GM12865 (cell line): ENCODE measurements at regions not wholly inside any gene's neighbourhood (a gene's known extent, or its start where the extent isn't known, plus 50 kb on each side); places are given as distances from the start of the nearest gene placed in this dataset.
"Not testable (repeated sequence)": the region's sequence is repeated elsewhere in the genome, so short reads cannot be mapped to it uniquely, and the experiment has no call there.

ENCODE experiments used
- DNase-seq: peaks from one replicate; pipeline ENCODE4 v3.0.0; 2010; ENCODE audit warnings: low read depth
- H3K4me3 ChIP-seq: 2 replicates; pipeline ENCODE4 v1.5.1; 2011; ENCODE audit warnings: mild to moderate bottlenecking, low read depth, low read length, control low read depth
- TF ChIP-seq, protein P1 (sequence below): IDR thresholded peaks from 2 replicates; pipeline ENCODE4 v1.5.1; 2011; ENCODE audit warnings: low read length, control low read depth, low read depth, inconsistent platforms; ENCODE audit not compliant: insufficient read depth; ENCODE audit errors: missing control alignments

DNA sequence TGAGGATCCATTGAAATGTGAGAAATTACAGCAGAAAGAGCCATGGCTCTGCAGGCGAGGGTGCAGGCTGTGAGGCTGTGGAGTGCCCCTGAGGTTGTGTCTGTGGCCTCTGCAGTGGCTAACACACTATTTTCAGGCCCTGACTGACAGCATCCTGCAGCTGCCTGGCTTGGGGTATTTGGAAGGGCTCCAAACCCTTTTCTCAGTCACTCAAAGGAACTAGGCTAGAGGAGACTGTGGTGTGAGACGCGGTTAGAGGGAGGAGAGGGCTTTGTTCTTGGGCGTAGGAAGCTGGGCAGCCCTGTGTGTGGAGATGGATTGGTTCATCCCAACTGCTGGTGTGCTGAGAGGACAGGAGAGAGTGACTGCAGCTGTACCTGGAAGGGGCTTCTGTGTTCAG lies 134.9 kb downstream of the RAMP3 start:
- peak; percentile 31 for DNase-seq
- H3K4me3 ChIP-seq = no peak overlapping the region
- TF ChIP-seq, protein P1, sequence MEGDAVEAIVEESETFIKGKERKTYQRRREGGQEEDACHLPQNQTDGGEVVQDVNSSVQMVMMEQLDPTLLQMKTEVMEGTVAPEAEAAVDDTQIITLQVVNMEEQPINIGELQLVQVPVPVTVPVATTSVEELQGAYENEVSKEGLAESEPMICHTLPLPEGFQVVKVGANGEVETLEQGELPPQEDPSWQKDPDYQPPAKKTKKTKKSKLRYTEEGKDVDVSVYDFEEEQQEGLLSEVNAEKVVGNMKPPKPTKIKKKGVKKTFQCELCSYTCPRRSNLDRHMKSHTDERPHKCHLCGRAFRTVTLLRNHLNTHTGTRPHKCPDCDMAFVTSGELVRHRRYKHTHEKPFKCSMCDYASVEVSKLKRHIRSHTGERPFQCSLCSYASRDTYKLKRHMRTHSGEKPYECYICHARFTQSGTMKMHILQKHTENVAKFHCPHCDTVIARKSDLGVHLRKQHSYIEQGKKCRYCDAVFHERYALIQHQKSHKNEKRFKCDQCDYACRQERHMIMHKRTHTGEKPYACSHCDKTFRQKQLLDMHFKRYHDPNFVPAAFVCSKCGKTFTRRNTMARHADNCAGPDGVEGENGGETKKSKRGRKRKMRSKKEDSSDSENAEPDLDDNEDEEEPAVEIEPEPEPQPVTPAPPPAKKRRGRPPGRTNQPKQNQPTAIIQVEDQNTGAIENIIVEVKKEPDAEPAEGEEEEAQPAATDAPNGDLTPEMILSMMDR = no peak

DNA sequence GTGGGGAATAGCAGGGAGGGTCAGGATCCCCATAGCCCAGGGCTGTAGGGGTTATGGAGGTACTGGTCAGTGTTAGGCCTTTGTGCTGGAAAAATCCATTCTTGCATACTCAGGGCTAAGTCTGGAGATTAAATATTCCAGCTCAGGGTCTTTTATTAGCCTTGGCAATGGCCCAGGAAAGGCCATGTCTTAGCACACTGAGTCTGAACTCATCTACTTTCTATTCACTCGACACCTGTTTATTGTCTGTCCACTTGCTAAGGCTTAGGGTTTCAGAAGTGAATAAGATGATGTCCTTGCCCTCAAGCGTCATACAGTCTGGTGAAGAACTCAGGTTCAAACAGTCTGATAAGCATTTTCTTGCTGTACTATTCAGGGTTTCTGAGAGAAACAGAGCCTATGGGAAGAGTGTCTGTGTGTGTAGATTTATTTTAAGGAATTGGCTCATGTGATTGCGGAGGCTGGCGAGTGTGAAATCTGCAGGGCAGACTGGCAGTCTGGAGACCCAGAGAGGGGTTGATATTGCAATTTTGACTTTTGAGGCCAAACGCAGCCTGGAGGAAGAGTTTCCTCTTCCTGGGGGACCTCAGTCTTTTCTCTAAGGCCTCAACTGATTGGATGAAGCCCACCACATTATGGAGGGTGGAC lies 135.8 kb downstream of the RAMP3 start:
- DNase-seq = no peak
- H3K4me3 ChIP-seq = no peak overlapping the region
- TF ChIP-seq, protein P1 = no peak

DNA sequence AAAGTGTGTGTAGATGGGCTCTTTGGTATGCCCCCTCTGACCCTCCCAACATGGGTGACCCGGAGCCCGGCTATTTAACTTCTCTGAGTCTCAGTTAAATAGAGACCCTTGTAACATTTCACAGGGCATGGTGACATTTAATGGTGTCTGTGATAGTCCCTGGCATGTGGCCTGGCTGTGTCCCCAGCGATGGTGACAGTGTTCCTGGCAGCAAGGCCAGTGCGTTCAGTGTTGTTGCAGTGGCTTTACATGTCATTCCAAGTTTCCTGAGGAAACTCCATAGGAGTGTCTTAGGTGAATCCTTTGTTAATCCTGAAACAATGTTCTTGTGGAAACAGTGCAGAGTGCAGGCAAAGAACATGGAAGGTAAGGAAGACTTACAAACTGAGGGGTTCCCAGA lies 137.0 kb downstream of the RAMP3 start:
- TF ChIP-seq, protein P1 = no peak
- H3K4me3 ChIP-seq = no peak overlapping the region
- no peak for DNase-seq

DNA sequence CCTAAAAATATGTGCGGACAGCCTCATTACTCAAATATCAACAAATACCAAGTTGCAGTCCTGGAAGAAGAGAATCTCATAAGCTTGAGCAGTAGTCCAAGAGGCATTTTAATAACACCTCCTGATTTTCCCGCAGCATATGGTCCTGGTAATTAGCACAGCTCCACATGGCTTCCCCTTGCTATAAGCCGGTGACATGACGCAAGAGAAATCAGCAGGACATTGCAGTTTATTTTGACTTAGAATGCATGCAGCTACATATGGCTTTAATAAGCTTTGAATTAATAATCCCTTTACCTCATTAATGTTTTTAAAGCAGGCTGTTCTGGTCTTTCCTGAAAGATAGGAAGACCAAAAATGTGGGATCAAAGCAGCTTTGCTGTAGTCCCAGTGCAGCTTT lies 137.6 kb downstream of the RAMP3 start:
- TF ChIP-seq, protein P1 = no peak
- H3K4me3 ChIP-seq = no peak overlapping the region
- DNase-seq = no peak

DNA sequence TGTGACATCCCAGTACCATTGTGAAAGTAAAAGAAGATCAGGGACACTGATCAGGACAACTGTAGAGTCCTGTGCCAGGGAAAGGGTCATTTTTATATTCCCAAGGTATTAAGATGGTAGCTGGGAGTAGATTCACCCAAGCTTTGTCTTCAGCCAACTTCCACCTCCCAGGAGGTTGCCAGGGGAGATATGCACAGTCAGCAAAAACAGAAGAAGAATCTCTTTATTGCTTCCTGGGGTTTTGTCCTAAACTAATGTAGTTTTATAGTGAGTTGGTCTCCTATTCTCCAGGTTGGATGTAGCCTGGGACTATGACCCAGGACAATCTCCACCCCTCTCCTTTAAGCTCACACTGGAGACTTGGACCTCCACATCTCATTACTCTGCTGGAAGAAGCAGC lies 139.2 kb downstream of the RAMP3 start:
- no peak for DNase-seq
- H3K4me3 ChIP-seq = no peak overlapping the region
- TF ChIP-seq, protein P1 = no peak

DNA sequence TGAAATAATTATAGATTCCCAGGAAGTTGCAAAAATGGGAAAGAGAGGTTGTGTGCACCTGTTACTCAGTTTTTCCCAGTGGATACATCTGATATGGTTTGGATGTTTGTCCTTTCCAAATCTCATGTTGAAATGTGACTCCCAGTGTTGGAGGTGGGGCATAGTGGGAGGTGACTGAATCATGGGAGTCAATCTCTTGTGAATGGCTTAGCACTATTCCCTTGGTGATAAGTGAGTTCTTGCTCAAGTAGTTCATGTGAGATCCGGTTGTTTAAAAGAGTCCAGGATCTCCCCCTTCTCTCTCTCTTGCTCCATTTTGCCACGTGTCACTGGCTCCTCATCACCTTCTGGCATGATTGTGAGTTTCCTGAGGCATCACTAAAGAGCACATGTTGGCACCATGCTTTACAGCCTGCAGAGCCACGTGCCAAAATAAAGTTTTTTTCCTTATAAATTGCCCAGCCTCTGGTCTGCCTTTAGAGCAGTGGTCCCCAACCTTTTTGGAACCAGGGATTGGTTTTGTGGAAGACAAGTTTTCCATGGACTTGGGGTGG lies 149.2 kb downstream of the RAMP3 start:
- TF ChIP-seq, protein P1 = no peak
- DNase-seq = no peak
- H3K4me3 ChIP-seq = no peak overlapping the region

DNA sequence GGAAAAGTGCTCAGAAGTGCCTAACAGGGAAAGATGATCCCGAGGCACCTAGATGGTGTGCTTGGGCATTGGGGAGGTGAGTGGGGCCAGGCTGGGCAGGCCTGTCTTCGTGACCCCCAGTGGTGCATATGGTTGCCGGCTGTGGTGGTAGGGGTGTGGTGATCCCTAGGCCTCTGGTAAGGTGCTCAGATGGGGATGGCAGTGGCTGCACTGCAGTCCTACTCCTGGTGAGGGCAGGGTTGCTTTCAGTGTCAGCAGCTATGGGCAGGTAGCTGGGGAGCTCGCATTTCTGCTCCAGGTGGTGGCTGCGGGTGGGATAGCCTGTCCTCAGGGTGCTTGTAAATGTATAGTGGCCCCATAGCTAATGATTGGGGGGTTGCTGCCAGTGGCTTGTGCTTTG lies 154.0 kb downstream of the RAMP3 start:
- TF ChIP-seq, protein P1 = no peak
- DNase-seq = no peak

DNA sequence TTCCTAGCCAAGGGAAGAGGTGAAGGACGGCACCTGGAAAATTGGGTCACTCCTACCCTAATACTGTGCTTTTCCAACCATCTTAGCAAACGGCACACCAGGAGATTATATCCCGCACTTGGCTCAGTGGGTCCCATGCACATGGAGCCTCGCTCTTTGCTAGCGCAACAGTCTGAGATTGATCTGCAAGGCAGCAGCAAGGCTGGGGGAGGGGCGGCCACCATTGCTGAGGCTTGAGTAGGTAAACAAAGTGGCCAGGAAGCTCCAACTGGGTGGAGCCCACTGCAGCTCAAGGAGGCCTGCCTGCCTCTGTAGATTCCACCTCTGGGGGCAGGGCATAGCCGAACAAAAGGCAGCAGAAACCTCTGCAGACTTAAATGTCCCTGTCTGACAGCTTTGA lies 157.9 kb downstream of the RAMP3 start:
- H3K4me3 ChIP-seq, DNase-seq: not testable (repeated sequence)

More for the DNA sequence above, 154.0 kb downstream of the RAMP3 start:
- no peak overlapping the region for H3K4me3 ChIP-seq
